ENCODE measurements at regions not wholly inside any gene's neighbourhood (a gene's known extent, or its start where the extent isn't known, plus 50 kb on each side); places are given as distances from the start of the nearest gene placed in this dataset.

DNA sequence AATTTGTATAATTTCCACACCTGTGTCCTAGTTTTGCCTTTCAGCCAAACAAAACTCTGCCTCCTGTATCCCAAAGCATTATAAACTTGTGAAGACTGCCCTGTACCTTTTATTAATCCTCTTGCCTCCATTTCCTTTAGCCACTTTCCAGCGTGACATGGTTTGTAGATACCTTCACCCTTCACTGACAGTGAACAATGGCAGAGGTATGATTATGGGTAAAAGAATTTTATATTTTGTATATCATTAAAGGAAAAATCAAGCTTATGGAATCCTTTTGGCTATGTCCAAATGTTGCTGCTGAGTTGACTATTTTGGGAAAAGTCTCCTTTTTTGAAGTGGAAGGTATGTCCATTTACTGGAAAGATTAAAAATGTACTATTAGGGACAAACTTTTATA, 251.7 kb downstream of the HNMT start:
- Histone ChIP-seq H3K4me1 (no peaks in the 10 kb centered on the region), H3K36me3 (no peaks in the 10 kb centered on the region), H3K4me3 (no peak overlapping the region), H3K27me3 (no peaks in the 10 kb centered on the region), H3K27ac (replicated peaks in 1 of 4) (no peak overlapping the region), H3K9me3 (no peaks in the 10 kb centered on the region)
- TF ChIP-seq POLR2AphosphoS5 (IDR thresholded peaks at IDR 0.05) = no peak
- TF ChIP-seq, protein P1, sequence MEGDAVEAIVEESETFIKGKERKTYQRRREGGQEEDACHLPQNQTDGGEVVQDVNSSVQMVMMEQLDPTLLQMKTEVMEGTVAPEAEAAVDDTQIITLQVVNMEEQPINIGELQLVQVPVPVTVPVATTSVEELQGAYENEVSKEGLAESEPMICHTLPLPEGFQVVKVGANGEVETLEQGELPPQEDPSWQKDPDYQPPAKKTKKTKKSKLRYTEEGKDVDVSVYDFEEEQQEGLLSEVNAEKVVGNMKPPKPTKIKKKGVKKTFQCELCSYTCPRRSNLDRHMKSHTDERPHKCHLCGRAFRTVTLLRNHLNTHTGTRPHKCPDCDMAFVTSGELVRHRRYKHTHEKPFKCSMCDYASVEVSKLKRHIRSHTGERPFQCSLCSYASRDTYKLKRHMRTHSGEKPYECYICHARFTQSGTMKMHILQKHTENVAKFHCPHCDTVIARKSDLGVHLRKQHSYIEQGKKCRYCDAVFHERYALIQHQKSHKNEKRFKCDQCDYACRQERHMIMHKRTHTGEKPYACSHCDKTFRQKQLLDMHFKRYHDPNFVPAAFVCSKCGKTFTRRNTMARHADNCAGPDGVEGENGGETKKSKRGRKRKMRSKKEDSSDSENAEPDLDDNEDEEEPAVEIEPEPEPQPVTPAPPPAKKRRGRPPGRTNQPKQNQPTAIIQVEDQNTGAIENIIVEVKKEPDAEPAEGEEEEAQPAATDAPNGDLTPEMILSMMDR (IDR thresholded peaks at IDR 0.05) = no peak
- no peak for TF ChIP-seq POLR2A (IDR thresholded peaks at IDR 0.05; ENCODE audit: low read depth)
- no peak for TF ChIP-seq EP300 (IDR thresholded peaks at IDR 0.05)
- no peak for DNase-seq (ENCODE audit: extremely low spot score)
- 75% methylated on average over 1 of the region's 1 CpG for WGBS
- intact Hi-C loops (cut with DNase I) = no loop called here

DNA sequence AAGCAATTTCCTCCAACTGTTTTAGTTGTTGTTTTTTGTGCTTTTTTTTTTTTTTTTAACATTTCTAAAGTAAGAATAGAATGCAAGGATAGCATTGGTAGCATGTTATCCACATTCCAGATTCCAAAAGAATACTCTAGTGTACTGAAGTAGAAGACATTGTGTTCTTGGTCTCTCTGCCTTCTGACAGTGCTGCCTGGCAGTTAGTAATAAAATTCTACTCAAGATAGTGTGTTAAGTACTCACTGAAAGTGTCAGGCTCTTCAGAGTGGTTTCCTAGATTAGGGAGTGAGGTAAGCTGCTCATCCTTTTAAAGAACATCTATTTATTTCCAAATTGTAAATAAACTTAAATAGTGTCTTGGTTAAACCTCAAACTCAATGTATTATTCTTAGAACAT, 253.7 kb downstream of the HNMT start:
- Histone ChIP-seq H3K36me3 (no peaks in the 10 kb centered on the region), H3K27me3 (no peaks in the 10 kb centered on the region), H3K4me3 (no peak overlapping the region), H3K27ac (replicated peaks in 1 of 4) (no peak overlapping the region), H3K4me1 (no peaks in the 10 kb centered on the region), H3K9me3 (no peaks in the 10 kb centered on the region)
- intact Hi-C loops (cut with DNase I) = no loop called here
- TF ChIP-seq POLR2AphosphoS5 (IDR thresholded peaks at IDR 0.05) (no peak), POLR2A (IDR thresholded peaks at IDR 0.05; ENCODE audit: low read depth) (no peak), EP300 (IDR thresholded peaks at IDR 0.05) (no peak)
- TF ChIP-seq, protein P1 (IDR thresholded peaks at IDR 0.05) = no peak
- DNase-seq (ENCODE audit: extremely low spot score) = no peak

DNA sequence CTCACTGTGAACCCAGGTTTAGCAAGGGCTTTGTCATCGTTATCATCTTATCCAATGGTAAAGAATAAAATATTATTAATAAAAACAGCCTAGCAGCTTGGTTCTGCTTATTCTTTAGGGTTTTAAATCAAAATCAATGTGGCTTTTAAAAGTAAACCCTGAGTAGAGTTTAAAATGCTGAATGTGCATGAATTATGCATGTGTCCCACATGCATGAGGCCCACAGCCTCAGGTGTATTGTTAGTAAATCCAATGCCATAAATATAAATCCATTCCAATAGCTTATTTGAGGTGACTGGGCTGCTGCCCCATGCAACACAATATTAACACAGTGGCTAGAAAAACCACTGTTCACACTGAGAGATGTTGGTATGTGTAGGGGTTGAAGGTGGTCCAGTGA, 254.1 kb downstream of the HNMT start:
- no peaks in the 10 kb centered on the region for H3K27me3 ChIP-seq
- TF ChIP-seq POLR2A (IDR thresholded peaks at IDR 0.05; ENCODE audit: low read depth) = no peak
- TF ChIP-seq EP300 (IDR thresholded peaks at IDR 0.05) = no peak
- no peak for TF ChIP-seq POLR2AphosphoS5 (IDR thresholded peaks at IDR 0.05)
- TF ChIP-seq, protein P1 (IDR thresholded peaks at IDR 0.05) = no peak
- no peak overlapping the region for H3K27ac ChIP-seq (replicated peaks in 1 of 4)
- intact Hi-C loops (cut with DNase I) = no loop called here
- DNase-seq (ENCODE audit: extremely low spot score) = no peak
- no peaks in the 10 kb centered on the region for H3K36me3 ChIP-seq
- 97% methylated on average over 1 of the region's 1 CpG for WGBS
- H3K4me1 ChIP-seq = no peaks in the 10 kb centered on the region
- H3K4me3 ChIP-seq = no peak overlapping the region
- H3K9me3 ChIP-seq = no peaks in the 10 kb centered on the region

DNA sequence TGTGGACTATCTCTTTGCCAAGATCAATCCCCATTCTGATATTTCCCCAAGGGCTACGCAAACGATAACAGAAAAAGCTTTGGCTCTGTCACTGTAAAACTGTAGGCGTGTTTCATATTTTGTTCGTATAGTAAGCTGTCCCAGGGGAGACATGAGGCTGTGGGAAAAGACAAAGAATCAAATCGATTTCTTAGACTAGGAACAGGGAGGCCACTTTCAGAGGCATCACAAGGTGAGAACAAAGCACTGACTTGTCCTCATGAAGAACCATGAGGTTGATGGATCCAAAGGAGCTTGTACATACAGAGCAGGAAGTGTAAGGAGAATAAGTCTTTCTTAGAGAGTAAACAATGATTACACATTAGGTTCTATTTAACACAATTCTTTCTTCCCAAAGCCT, 255.7 kb downstream of the HNMT start:
- Histone ChIP-seq H3K27ac (replicated peaks in 1 of 4) (no peak overlapping the region), H3K4me1 (no peaks in the 10 kb centered on the region), H3K4me3 (no peak overlapping the region), H3K27me3 (no peaks in the 10 kb centered on the region), H3K36me3 (no peaks in the 10 kb centered on the region), H3K9me3 (no peaks in the 10 kb centered on the region)
- TF ChIP-seq EP300 (IDR thresholded peaks at IDR 0.05) = no peak
- TF ChIP-seq POLR2A (IDR thresholded peaks at IDR 0.05; ENCODE audit: low read depth) = no peak
- TF ChIP-seq, protein P1 (IDR thresholded peaks at IDR 0.05) = no peak
- WGBS = 77% methylated on average over 5 of the region's 5 CpGs
- DNase-seq (ENCODE audit: extremely low spot score) = no peak
- intact Hi-C loops (cut with DNase I) = no loop called here

DNA sequence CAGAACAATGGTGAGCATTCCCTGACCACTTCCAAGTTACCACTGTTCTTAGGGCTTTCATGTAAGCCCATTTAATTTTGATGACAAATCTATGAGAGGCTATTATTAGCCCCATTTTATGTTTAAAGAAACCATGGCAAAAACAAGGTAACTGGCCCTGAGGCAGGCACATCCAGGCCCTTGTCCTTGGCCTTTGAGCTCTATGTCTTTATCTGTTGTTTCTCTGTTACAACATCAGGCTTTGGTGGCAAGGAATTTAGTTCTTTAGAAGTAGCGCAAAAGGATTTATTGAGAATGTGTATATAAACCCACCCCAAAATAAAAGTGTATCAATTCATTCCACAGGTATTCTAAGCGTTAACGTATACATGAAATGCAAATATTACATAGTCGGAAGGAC, 257.1 kb downstream of the HNMT start:
- TF ChIP-seq, protein P1 (IDR thresholded peaks at IDR 0.05) = no peak
- no peak for TF ChIP-seq POLR2A (IDR thresholded peaks at IDR 0.05; ENCODE audit: low read depth)
- no peak for TF ChIP-seq POLR2AphosphoS5 (IDR thresholded peaks at IDR 0.05)
- TF ChIP-seq EP300 (IDR thresholded peaks at IDR 0.05) = no peak
- intact Hi-C loops (cut with DNase I) = no loop called here
- H3K4me3 ChIP-seq = no peak overlapping the region
- H3K27ac ChIP-seq (replicated peaks in 1 of 4) = no peak overlapping the region
- 98% methylated on average over 4 of the region's 4 CpGs for WGBS
- H3K27me3 ChIP-seq = no peaks in the 10 kb centered on the region
- no peaks in the 10 kb centered on the region for H3K36me3 ChIP-seq
- no peak for DNase-seq (ENCODE audit: extremely low spot score)
- H3K9me3 ChIP-seq = no peaks in the 10 kb centered on the region
- no peaks in the 10 kb centered on the region for H3K4me1 ChIP-seq

Measured in esophagus muscularis mucosa (tissue), 4 donors.